BJ (cell line): ENCODE measurements at regions not wholly inside any gene's neighbourhood (a gene's known extent, or its start where the extent isn't known, plus 50 kb on each side); places are given as distances from the start of the nearest gene placed in this dataset.

Experiments
- CTCF ChIA-PET: fragments of 350-600 bp; formaldehyde crosslinking; extraction: SDS; loops from one replicate; lab custom pipeline; 2021; ENCODE audit warnings: antibody characterized with exemption, inconsistent platforms; lab: Yijun Ruan, JAX
- POLR2A ChIA-PET: fragments of 300-600 bp; sonication (Branson Sonifier 250); formaldehyde crosslinking; extraction: SDS; loops from one replicate; lab custom pipeline; 2021; ENCODE audit warnings: antibody characterized with exemption; lab: Charles Lee
- DNase-seq: peaks from one replicate; pipeline ENCODE4 v3.0.0-alpha.2; 2011; ENCODE audit warnings: low read depth
- H3K27me3 ChIP-seq: 2 replicates; pipeline ENCODE4 v1.6.0; 2011; ENCODE audit warnings: low read length; ENCODE audit not compliant: control insufficient read depth, insufficient read depth
- H3K36me3 ChIP-seq: 2 replicates; pipeline ENCODE4 v1.5.1; 2011; ENCODE audit warnings: low read length; ENCODE audit not compliant: control insufficient read depth, insufficient read depth
- H3K4me3 ChIP-seq: 2 replicates; pipeline ENCODE4 v1.5.1; 2011; ENCODE audit warnings: low read depth, mild to moderate bottlenecking, control low read depth, low read length
- CTCF ChIP-seq: IDR thresholded peaks from 2 replicates; pipeline ENCODE4 v1.5.1; 2011; ENCODE audit warnings: low read depth, mild to moderate bottlenecking, control low read depth, inconsistent platforms, low read length, moderate library complexity; ENCODE audit not compliant: insufficient read depth

- no peaks in the 10 kb centered on the region for H3K36me3 ChIP-seq
- no peaks in the 10 kb centered on the region for H3K27me3 ChIP-seq
- no peak overlapping the region for H3K4me3 ChIP-seq
- DNase-seq: no peak
- no peak for TF ChIP-seq CTCF
- POLR2A ChIA-PET: no interaction called here
- CTCF ChIA-PET: interaction anchor here (0.6 kb wide), 1 partner anchor 268 kb away, joined by 3 read pairs; no protein-coding TSS in a partner anchor
Measured at GRCh38 chr1:194171596-194171995, 985.2 kb upstream of the B3GALT2 start.

GRCh38 chr1:194167956-194168640, 981.7 kb upstream of the B3GALT2 start:
- Histone ChIP-seq H3K4me3 (no peak overlapping the region), H3K36me3 (no peaks in the 10 kb centered on the region), H3K27me3 (no peaks in the 10 kb centered on the region)
- DNase-seq: no peak
- ChIA-PET POLR2A (no interaction called here), CTCF (no interaction called here)
- no peak for TF ChIP-seq CTCF

- no peak for TF ChIP-seq CTCF
- no peak for DNase-seq
- CTCF ChIA-PET: no interaction called here
- Histone ChIP-seq H3K36me3 (no peaks in the 10 kb centered on the region), H3K4me3 (no peak overlapping the region), H3K27me3 (no peaks in the 10 kb centered on the region)
- POLR2A ChIA-PET: no interaction called here
Measured at GRCh38 chr1:194164755-194165154, 978.3 kb upstream of the B3GALT2 start.

GRCh38 chr1:194161591-194161990, 975.2 kb upstream of the B3GALT2 start:
- no peak for DNase-seq
- ChIA-PET POLR2A (no interaction called here), CTCF (interaction anchor here (0.7 kb wide), 1 partner anchor 165 kb away, joined by 3 read pairs; no protein-coding TSS in a partner anchor)
- Histone ChIP-seq H3K27me3 (no peaks in the 10 kb centered on the region), H3K4me3 (no peak overlapping the region), H3K36me3 (no peaks in the 10 kb centered on the region)
- no peak for TF ChIP-seq CTCF

- Histone ChIP-seq H3K36me3 (no peaks in the 10 kb centered on the region), H3K27me3 (no peaks in the 10 kb centered on the region), H3K4me3 (no peak overlapping the region)
- ChIA-PET CTCF (no interaction called here), POLR2A (no interaction called here)
- no peak for DNase-seq
- 0 out of 2 replicates have a peak, but pooled peaks have one; percentile 19 for TF ChIP-seq CTCF
Measured at GRCh38 chr1:194159941-194160340, 973.5 kb upstream of the B3GALT2 start.
